NCI-H1436 treated with DMSO at 0.1 percent for 48 hours (cell line): ENCODE measurements at regions not wholly inside any gene's neighbourhood (a gene's known extent, or its start where the extent isn't known, plus 50 kb on each side); places are given as distances from the start of the nearest gene placed in this dataset.

Source experiments
- DNase-seq: peaks from one replicate; lab custom pipeline; 2025; lab: John Stamatoyannopoulos, UW

- DNase-seq: no peak
Observed at GRCh38 chr4:89549907-89550306, 242.3 kb upstream of the GPRIN3 start.

GRCh38 chr4:89545315-89545714 lies 237.7 kb upstream of the GPRIN3 start:
- DNase-seq: no peak

- no peak for DNase-seq
Observed at GRCh38 chr4:89541998-89542397, 234.4 kb upstream of the GPRIN3 start.

GRCh38 chr4:89539797-89540711 lies 232.5 kb upstream of the GPRIN3 start:
- no peak for DNase-seq

- DNase-seq: no peak
Observed at GRCh38 chr4:89539374-89539773, 231.8 kb upstream of the GPRIN3 start.

GRCh38 chr4:89538886-89539285 lies 231.3 kb upstream of the GPRIN3 start:
- DNase-seq: no peak

GRCh38 chr4:89538171-89538570 lies 230.6 kb upstream of the GPRIN3 start:
- DNase-seq: no peak

GRCh38 chr4:89537281-89537680 lies 229.7 kb upstream of the GPRIN3 start:
- no peak for DNase-seq

- DNase-seq: no peak
Observed at GRCh38 chr4:89535251-89535650, 227.7 kb upstream of the GPRIN3 start.

GRCh38 chr4:89534356-89534755 lies 226.8 kb upstream of the GPRIN3 start:
- no peak for DNase-seq

GRCh38 chr4:89531932-89532640 lies 224.5 kb upstream of the GPRIN3 start:
- DNase-seq: no peak

GRCh38 chr4:89528526-89529133 lies 221.0 kb upstream of the GPRIN3 start:
- DNase-seq: no peak

- DNase-seq: no peak
Observed at GRCh38 chr4:89521826-89522225, 214.2 kb upstream of the GPRIN3 start.

GRCh38 chr4:89519771-89520320 lies 212.2 kb upstream of the GPRIN3 start:
- DNase-seq: no peak

GRCh38 chr4:89518259-89518658 lies 210.7 kb upstream of the GPRIN3 start:
- no peak for DNase-seq

- no peak for DNase-seq
Observed at GRCh38 chr4:89514811-89515210, 207.2 kb upstream of the GPRIN3 start.

GRCh38 chr4:89511776-89512175 lies 204.2 kb upstream of the GPRIN3 start:
- DNase-seq: no peak

- DNase-seq: no peak
Observed at GRCh38 chr4:89509708-89510281, 202.2 kb upstream of the GPRIN3 start.

GRCh38 chr4:89506866-89507491 lies 199.4 kb upstream of the GPRIN3 start:
- no peak for DNase-seq

- DNase-seq: no peak
Observed at GRCh38 chr4:89502581-89502980, 195.0 kb upstream of the GPRIN3 start.

- DNase-seq: no peak
Observed at GRCh38 chr4:89497517-89498308, 190.1 kb upstream of the GPRIN3 start.
